ENCODE measurements at regions not wholly inside any gene's neighbourhood (a gene's known extent, or its start where the extent isn't known, plus 50 kb on each side); places are given as distances from the start of the nearest gene placed in this dataset.

GRCh38 chr5:123787136-123787535 is 275.2 kb downstream of the CSNK1G3 start:
- no peak for DNase-seq (ENCODE audit: low read depth in 2 of 2)

- DNase-seq (ENCODE audit: low read depth in 2 of 2): no peak
Observed at GRCh38 chr5:123786411-123786810, 274.4 kb downstream of the CSNK1G3 start.

- no peak for DNase-seq (ENCODE audit: low read depth in 2 of 2)
Observed at GRCh38 chr5:123785162-123786071, 273.4 kb downstream of the CSNK1G3 start.

- DNase-seq (ENCODE audit: low read depth in 2 of 2): no peak
Observed at GRCh38 chr5:123783421-123783820, 271.4 kb downstream of the CSNK1G3 start.

- DNase-seq (ENCODE audit: low read depth in 2 of 2): no peak
Observed at GRCh38 chr5:123778641-123779040, 266.7 kb downstream of the CSNK1G3 start.

GRCh38 chr5:123776761-123777160 is 264.8 kb downstream of the CSNK1G3 start:
- no peak for DNase-seq (ENCODE audit: low read depth in 2 of 2)

GRCh38 chr5:123771715-123772114 is 259.7 kb downstream of the CSNK1G3 start:
- DNase-seq (ENCODE audit: low read depth in 2 of 2): no peak

- DNase-seq (ENCODE audit: low read depth in 2 of 2): no peak
Observed at GRCh38 chr5:123763201-123763600, 251.2 kb downstream of the CSNK1G3 start.

- no peak for DNase-seq (ENCODE audit: low read depth in 2 of 2)
Observed at GRCh38 chr5:123756816-123757215, 244.8 kb downstream of the CSNK1G3 start.

GRCh38 chr5:123756318-123756665 is 244.3 kb downstream of the CSNK1G3 start:
- no peak for DNase-seq (ENCODE audit: low read depth in 2 of 2)

DNA sequence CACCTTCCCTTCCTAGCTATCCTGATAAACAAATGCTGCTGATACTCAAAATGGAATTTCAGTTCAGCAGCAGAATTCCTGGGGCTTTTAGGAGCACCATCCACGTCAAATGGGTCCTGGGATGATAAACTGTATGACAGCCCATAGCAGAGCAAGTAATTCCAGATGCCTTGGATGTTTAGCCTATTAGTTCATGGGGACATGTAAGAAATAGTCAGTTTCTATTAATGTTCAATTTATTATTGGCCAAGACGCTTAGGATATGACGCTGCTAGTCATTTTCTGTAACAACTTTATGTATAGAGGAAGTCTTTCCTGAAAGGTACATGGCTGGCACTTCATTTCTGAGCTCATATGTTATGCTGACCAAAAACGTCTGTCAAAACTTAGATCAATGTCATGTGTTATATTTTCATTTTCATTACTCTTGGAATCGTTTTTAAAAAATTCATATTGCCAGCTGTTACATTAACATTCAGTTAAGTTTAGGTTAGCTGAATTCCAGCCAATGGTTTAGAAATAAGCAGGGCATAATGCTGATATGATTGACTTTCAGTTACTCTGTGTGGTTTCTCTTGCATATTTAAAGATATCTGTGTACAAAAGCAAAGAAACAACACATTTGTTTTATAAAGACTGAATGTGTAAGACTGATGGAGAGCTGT is 243.8 kb downstream of the CSNK1G3 start:
- DNase-seq (ENCODE audit: low read depth in 2 of 2): peak in 1 of 2 donors; percentile 13

DNA sequence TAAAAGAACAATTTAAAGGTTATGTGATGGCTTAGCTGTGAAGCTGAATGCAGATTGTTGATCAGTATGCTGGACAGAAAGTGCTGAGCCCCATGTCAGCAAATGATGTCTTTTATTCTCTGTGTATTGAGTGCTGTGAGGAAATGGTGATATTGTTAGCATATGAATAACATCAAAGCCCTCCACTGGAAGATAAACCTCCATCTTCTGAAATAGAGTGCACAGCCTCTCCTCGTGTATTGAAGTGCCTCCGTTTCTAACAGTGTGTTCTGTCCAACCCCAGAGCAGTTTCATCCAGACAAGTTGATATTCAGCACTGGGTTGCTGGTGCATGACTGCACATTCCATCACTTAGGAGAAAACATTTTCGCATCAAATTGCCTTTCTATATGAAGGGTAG is 242.9 kb downstream of the CSNK1G3 start:
- no peak for DNase-seq (ENCODE audit: low read depth in 2 of 2)

GRCh38 chr5:123753937-123754891 is 242.2 kb downstream of the CSNK1G3 start:
- no peak for DNase-seq (ENCODE audit: low read depth in 2 of 2)

- DNase-seq (ENCODE audit: low read depth in 2 of 2): no peak
Observed at GRCh38 chr5:123753180-123753936, 241.4 kb downstream of the CSNK1G3 start.

DNA sequence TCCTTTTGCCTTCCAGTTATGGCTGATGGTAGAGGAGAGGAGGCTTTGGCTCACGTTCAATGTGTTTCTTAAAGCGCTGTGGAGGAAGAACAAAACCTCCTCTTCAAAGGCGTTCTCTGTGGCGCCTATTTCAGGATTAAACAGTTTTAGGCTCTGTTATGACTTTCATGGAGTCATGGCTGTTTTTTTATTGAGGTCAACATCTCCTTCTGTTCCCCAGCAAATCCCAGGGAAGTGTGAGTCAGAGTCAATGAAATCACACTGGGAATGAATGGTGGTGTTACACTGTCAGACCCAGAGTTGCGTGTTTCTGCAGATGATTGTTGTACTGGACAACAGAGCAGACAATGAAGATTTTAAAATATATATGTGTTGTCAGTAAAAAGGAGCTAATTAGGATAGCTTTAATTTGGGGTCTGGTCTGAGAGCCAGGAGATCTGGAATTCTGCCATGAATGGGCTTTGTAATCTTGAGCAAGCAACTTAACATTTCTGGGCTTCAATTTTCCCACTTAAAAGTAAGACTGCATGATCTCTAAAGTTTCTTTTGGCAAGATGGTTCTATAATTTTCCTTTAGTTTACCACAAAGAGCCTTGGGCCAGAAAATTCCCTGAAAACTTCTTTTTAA is 240.7 kb downstream of the CSNK1G3 start:
- DNase-seq (ENCODE audit: low read depth in 2 of 2): peak; percentile 31 to 66

- no peak for DNase-seq (ENCODE audit: low read depth in 2 of 2)
Observed at GRCh38 chr5:123751670-123752069, 239.7 kb downstream of the CSNK1G3 start.

DNA sequence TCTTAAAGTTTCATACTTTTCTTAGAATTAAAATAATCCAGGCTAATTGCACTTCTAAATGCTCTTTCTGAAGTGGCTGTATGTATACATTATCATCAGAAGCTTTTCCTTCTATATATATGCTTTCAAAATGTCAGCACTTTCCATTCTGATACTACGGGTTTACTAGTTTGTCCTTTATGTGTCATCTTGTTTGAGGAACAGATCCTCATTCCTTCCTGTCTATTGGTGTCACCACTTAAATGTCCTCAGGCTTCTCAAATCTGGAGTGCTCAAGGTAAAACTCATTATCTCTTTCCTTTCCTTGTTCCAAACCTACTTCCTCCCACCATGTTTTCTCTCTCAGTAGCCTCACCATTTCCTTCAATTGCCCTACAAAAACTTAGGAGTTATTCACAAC is 236.3 kb downstream of the CSNK1G3 start:
- no peak for DNase-seq (ENCODE audit: low read depth in 2 of 2)

- DNase-seq (ENCODE audit: low read depth in 2 of 2): peak in 1 of 2 donors; percentile 26
Observed at GRCh38 chr5:123746683-123747360, 234.8 kb downstream of the CSNK1G3 start.

- no peak for DNase-seq (ENCODE audit: low read depth in 2 of 2)
Observed at GRCh38 chr5:123743990-123744583, 232.1 kb downstream of the CSNK1G3 start.

DNA sequence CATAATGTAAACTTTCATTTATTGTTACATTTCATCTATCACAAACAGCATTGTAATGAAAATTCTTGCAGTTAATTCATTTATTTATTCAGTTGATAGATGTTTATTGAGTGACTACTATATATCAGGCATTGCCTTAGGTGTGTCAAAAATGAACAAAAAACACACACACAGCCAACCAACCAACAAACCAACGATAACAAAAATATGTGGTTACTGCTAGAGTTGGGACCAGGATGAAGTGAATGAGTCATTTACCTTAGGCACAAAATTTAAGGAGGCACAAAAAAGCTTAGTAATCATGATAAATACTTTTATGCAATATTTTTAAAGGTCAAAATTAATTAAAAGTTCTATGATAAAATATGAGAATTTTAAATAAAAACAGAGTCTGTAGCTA is 223.4 kb downstream of the CSNK1G3 start:
- DNase-seq (ENCODE audit: low read depth in 2 of 2): no peak

All from lung microvascular endothelial cell (primary cell).